Liver (tissue), 8 donors: ENCODE measurements at regions not wholly inside any gene's neighbourhood (a gene's known extent, or its start where the extent isn't known, plus 50 kb on each side); places are given as distances from the start of the nearest gene placed in this dataset.

Experiments
- DNase-seq: peaks from one replicate; pipeline ENCODE4 v3.0.0-alpha.2; 2017; ENCODE audit warnings: low spot score
- H3K27ac ChIP-seq, 2 donors: one replicate each; pipeline ENCODE4 v1.7.0; 2013; ENCODE audit warnings: inconsistent platforms in 2 of 2, low read length in 2 of 2, control low read depth in 1 of 2, low read depth in 1 of 2, mild to moderate bottlenecking in 1 of 2
- H3K27me3 ChIP-seq, 4 donors: one replicate each; pipeline versions ENCODE4 v1.6.1 to v1.7.0; 2013; ENCODE audit warnings: low read length in 3 of 4, inconsistent platforms in 1 of 4, mild to moderate bottlenecking in 1 of 4, moderate library complexity in 1 of 4; ENCODE audit not compliant: control insufficient read depth in 4 of 4, insufficient read depth in 4 of 4
- H3K36me3 ChIP-seq, 4 donors: one replicate each; pipeline versions ENCODE4 v1.6.1 to v1.7.0; 2013; ENCODE audit warnings: low read length in 3 of 4, mild to moderate bottlenecking in 3 of 4, low read depth in 1 of 4, moderate library complexity in 1 of 4; ENCODE audit not compliant: control insufficient read depth in 4 of 4, insufficient read depth in 3 of 4
- H3K4me1 ChIP-seq, 4 donors: one replicate each; pipeline versions ENCODE4 v1.6.1 to v1.7.0; 2013; ENCODE audit warnings: low read length in 3 of 4, mild to moderate bottlenecking in 3 of 4, moderate library complexity in 1 of 4; ENCODE audit not compliant: control insufficient read depth in 4 of 4, insufficient read depth in 4 of 4
- H3K4me3 ChIP-seq, 3 donors: one replicate each; pipeline versions ENCODE4 v1.6.1 to v1.7.0; 2013; ENCODE audit warnings: low read length in 3 of 3, control low read depth in 1 of 3, low read depth in 1 of 3, mild to moderate bottlenecking in 1 of 3
- H3K9ac ChIP-seq, 2 donors: one replicate each; pipeline ENCODE4 v1.7.0; 2013; ENCODE audit warnings: low read length in 2 of 2, mild to moderate bottlenecking in 2 of 2, moderate library complexity in 2 of 2, control low read depth in 1 of 2, low read depth in 1 of 2
- H3K9me3 ChIP-seq, 4 donors: one replicate each; pipeline versions ENCODE4 v1.6.1 to v1.7.0; 2013; ENCODE audit warnings: low read length in 3 of 4; ENCODE audit not compliant: control insufficient read depth in 4 of 4
- ATF3 ChIP-seq: IDR thresholded peaks from 2 replicates; pipeline ENCODE4 v1.6.1; 2016; ENCODE audit warnings: antibody characterized with exemption
- CTCF ChIP-seq: fragments of 150-350 bp; IDR thresholded peaks from 2 replicates; pipeline ENCODE4 v1.5.1; 2017; ENCODE audit warnings: improper control_type of control experiment, low read depth, low read length; ENCODE audit not compliant: missing input control
- EGR1 ChIP-seq, 2 donors: IDR thresholded peaks; 2 replicates each; pipeline ENCODE4 v1.6.1; 2016 to 2018; ENCODE audit warnings: antibody characterized with exemption in 2 of 2, low read depth in 2 of 2
- FOXA1 ChIP-seq: IDR thresholded peaks from 2 replicates; pipeline ENCODE4 v1.6.1; 2016; ENCODE audit warnings: antibody characterized with exemption
- FOXA2 ChIP-seq: IDR thresholded peaks from 2 replicates; pipeline ENCODE4 v1.6.1; 2016; ENCODE audit warnings: antibody characterized with exemption
- GABPA ChIP-seq, 2 donors: IDR thresholded peaks in 1 of 2; conservative IDR thresholded peaks in 1 of 2; 2 replicates each; pipeline ENCODE4 v1.6.1; 2016; ENCODE audit warnings: antibody characterized with exemption in 2 of 2, mild to moderate bottlenecking in 1 of 2, moderate library complexity in 1 of 2
- HNF4A ChIP-seq, 2 donors: conservative IDR thresholded peaks; 2 replicates each; pipeline ENCODE4 v1.6.1; 2016; ENCODE audit warnings: antibody characterized with exemption in 2 of 2, mild to moderate bottlenecking in 2 of 2
- HNF4G ChIP-seq: IDR thresholded peaks from 2 replicates; pipeline ENCODE4 v1.6.1; 2016; ENCODE audit warnings: antibody characterized with exemption
- JUND ChIP-seq, 2 donors: IDR thresholded peaks; 2 replicates each; pipeline ENCODE4 v1.6.1; 2016; ENCODE audit warnings: antibody characterized with exemption in 2 of 2
- MAX ChIP-seq: IDR thresholded peaks from 2 replicates; pipeline ENCODE4 v1.6.1; 2016; ENCODE audit warnings: antibody characterized with exemption
- NR2F2 ChIP-seq: IDR thresholded peaks from 2 replicates; pipeline ENCODE4 v1.6.1; 2016; ENCODE audit warnings: antibody characterized with exemption
- RAD21 ChIP-seq, 2 donors: IDR thresholded peaks; 2 replicates each; pipeline ENCODE4 v1.6.1; 2016; ENCODE audit warnings: antibody characterized with exemption in 2 of 2, mild to moderate bottlenecking in 2 of 2
- SP1 ChIP-seq: IDR thresholded peaks from 2 replicates; pipeline ENCODE4 v1.6.1; 2018; ENCODE audit warnings: antibody characterized with exemption, mild to moderate bottlenecking
- TAF1 ChIP-seq: conservative IDR thresholded peaks from 2 replicates; pipeline ENCODE4 v1.6.1; 2016; ENCODE audit warnings: antibody characterized with exemption, mild to moderate bottlenecking
- YY1 ChIP-seq: IDR thresholded peaks from 2 replicates; pipeline ENCODE4 v1.6.1; 2016; ENCODE audit warnings: antibody characterized with exemption, mild to moderate bottlenecking
- ZBTB33 ChIP-seq: IDR thresholded peaks from 2 replicates; pipeline ENCODE4 v1.6.1; 2016; ENCODE audit warnings: antibody characterized with exemption
- WGBS: extraction: QIAGEN DNeasy Blood & Tissue Kit; methylation state at CpG from one replicate; pipeline ENCODE4 v1.1.7; 2013; 5-methylcytosine and 5-hydroxymethylcytosine counted together
- donor health status: healthy.
- donor health status: healthy.
- donor health status: healthy.
- donor health status: healthy.
- donor health status: healthy.

GRCh38 chr2:120961396-120961795 lies 225.7 kb downstream of the GLI2 start:
- Histone ChIP-seq H3K4me1 (no peaks in the 10 kb centered on the region), H3K9ac (no peak overlapping the region), H3K4me3 (no peak overlapping the region), H3K9me3 (no peaks in the 10 kb centered on the region), H3K36me3 (no peaks in the 10 kb centered on the region), H3K27me3 (no peaks in the 10 kb centered on the region), H3K27ac (no peak overlapping the region)
- WGBS, result 73% methylated on average over 11 of the region's 11 CpGs
- no peak for TF ChIP-seq YY1
- DNase-seq, result no peak

- 75% methylated on average over 12 of the region's 12 CpGs for WGBS
- DNase-seq, result no peak
- Histone ChIP-seq H3K4me3 (no peak overlapping the region), H3K27ac (no peak overlapping the region), H3K4me1 (no peaks in the 10 kb centered on the region), H3K9me3 (no peaks in the 10 kb centered on the region), H3K36me3 (no peaks in the 10 kb centered on the region), H3K27me3 (no peaks in the 10 kb centered on the region), H3K9ac (no peak overlapping the region)
- TF ChIP-seq TAF1 (no peak), MAX (no peak), HNF4A (conservative IDR thresholded peaks at IDR 0.05) (no peak), NR2F2 (no peak), FOXA2 (no peak), CTCF (no peak), YY1 (no peak), SP1 (no peak), EGR1 (IDR thresholded peaks at IDR 0.05; ENCODE audit: low read depth in 2 of 2) (no peak), JUND (IDR thresholded peaks at IDR 0.05) (no peak)
These were observed 228.5 kb downstream of the GLI2 start for GRCh38 chr2:120963997-120964705.

- H3K9ac ChIP-seq, result no peak overlapping the region
- H3K36me3 ChIP-seq, result no peaks in the 10 kb centered on the region
- no peak for DNase-seq
- peaks cover 0 to 4% (median 0%) of the 10 kb centered on the region in 4 donors for H3K9me3 ChIP-seq
- no peaks in the 10 kb centered on the region for H3K4me1 ChIP-seq
- 64% methylated on average over 2 of the region's 2 CpGs for WGBS
- H3K27ac ChIP-seq, result no peak overlapping the region
- no peak overlapping the region for H3K4me3 ChIP-seq
- H3K27me3 ChIP-seq, result no peaks in the 10 kb centered on the region
- TF ChIP-seq EGR1 (IDR thresholded peaks at IDR 0.05; ENCODE audit: low read depth in 2 of 2), result no peak
These were observed 229.2 kb downstream of the GLI2 start for GRCh38 chr2:120964819-120965218.

GRCh38 chr2:120966510-120967254 lies 231.0 kb downstream of the GLI2 start:
- Histone ChIP-seq H3K9ac (no peak overlapping the region), H3K36me3 (no peaks in the 10 kb centered on the region), H3K4me3 (no peak overlapping the region), H3K27me3 (no peaks in the 10 kb centered on the region), H3K27ac (no peak overlapping the region), H3K9me3 (peaks cover 0 to 4% (median 0%) of the 10 kb centered on the region in 4 donors), H3K4me1 (no peaks in the 10 kb centered on the region)
- 83% methylated on average over 12 of the region's 12 CpGs for WGBS
- no peak for DNase-seq
- no peak for TF ChIP-seq TAF1
- no peak for TF ChIP-seq MAX
- TF ChIP-seq ZBTB33, result no peak
- TF ChIP-seq FOXA2, result no peak
- TF ChIP-seq EGR1 (IDR thresholded peaks at IDR 0.05; ENCODE audit: low read depth in 2 of 2), result no peak
- no peak for TF ChIP-seq JUND (IDR thresholded peaks at IDR 0.05)
- TF ChIP-seq YY1, result no peak
- no peak for TF ChIP-seq GABPA (IDR thresholded peaks at IDR 0.05 in 1 of 2, conservative IDR thresholded peaks at IDR 0.05 in 1 of 2)
- no peak for TF ChIP-seq HNF4A (conservative IDR thresholded peaks at IDR 0.05)
- TF ChIP-seq RAD21 (IDR thresholded peaks at IDR 0.05), result no peak
- TF ChIP-seq NR2F2, result no peak
- no peak for TF ChIP-seq HNF4G
- no peak for TF ChIP-seq FOXA1
- no peak for TF ChIP-seq ATF3
